IMR-90 (cell line): ENCODE measurements at regions not wholly inside any gene's neighbourhood (a gene's known extent, or its start where the extent isn't known, plus 50 kb on each side); places are given as distances from the start of the nearest gene placed in this dataset.

Experiments used
- FOS ChIP-seq: fragments of 150-350 bp; IDR thresholded peaks from 2 replicates; pipeline ENCODE4 v1.6.1; 2016; ENCODE audit warnings: low read depth, low read length
- MAZ ChIP-seq: IDR thresholded peaks from 2 replicates; pipeline ENCODE4 v1.6.1; 2012; ENCODE audit warnings: low read depth, mild to moderate bottlenecking, low read length, improper control_type of control experiment, moderate library complexity, borderline replicate concordance
- POLR2A ChIP-seq: IDR thresholded peaks from 2 replicates; pipeline ENCODE4 v1.6.1; 2012; ENCODE audit warnings: mild to moderate bottlenecking, low read depth, low read length
- RAD21 ChIP-seq: IDR thresholded peaks from 2 replicates; pipeline ENCODE4 v1.6.1; 2012; ENCODE audit warnings: low read length, improper control_type of control experiment
- RCOR1 ChIP-seq: IDR thresholded peaks from 2 replicates; pipeline ENCODE4 v1.6.1; 2012; ENCODE audit warnings: mild to moderate bottlenecking, low read length, improper control_type of control experiment; ENCODE audit not compliant: insufficient replicate concordance
- TF ChIP-seq, protein P1 (sequence below): conservative IDR thresholded peaks from 2 replicates; pipeline ENCODE4 v1.5.1; 2012; ENCODE audit warnings: mild to moderate bottlenecking, low read depth, low read length, improper control_type of control experiment

DNA sequence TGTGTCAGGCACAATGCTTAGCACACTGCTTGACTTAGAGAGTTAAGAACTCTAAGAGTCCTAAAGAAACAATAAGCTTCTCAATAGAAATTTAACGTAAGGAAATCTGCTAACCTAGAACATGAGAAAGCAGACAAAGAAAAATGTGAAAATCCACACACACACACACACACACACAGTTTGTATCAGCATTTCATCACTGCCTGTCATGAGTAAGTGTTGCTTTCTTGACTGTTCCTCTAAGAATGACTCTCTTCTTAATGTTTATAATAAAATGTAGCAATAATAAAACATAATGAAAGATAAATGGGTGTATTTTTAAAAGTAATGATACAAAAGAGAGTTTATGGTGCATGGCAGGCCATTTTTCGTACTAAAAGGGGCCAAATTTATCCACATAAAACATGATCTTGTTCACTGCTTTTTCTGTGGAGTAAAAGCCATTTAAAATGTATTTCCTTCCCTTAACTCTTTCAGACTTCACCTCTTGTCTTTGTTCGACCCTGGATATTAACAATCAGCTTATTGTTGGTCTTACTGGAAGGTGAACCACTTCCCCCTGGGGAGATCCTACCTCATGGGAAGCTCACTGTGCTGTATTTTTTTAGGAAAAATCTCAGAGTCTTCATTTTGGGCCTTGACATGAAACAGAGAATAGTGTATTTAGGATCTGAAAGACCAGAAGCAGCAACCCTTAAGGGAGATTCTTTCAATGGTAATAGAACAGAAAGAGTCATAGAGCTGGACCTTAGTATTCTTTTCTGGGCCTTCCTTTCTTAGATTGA is 107.3 kb upstream of the ANKRD55 start:
- TF ChIP-seq RCOR1 (no peak), RAD21 (no peak), POLR2A (no peak), FOS (0 out of 2 replicates have a peak, but pooled peaks have one; percentile 20), MAZ (no peak)
- TF ChIP-seq, protein P1, sequence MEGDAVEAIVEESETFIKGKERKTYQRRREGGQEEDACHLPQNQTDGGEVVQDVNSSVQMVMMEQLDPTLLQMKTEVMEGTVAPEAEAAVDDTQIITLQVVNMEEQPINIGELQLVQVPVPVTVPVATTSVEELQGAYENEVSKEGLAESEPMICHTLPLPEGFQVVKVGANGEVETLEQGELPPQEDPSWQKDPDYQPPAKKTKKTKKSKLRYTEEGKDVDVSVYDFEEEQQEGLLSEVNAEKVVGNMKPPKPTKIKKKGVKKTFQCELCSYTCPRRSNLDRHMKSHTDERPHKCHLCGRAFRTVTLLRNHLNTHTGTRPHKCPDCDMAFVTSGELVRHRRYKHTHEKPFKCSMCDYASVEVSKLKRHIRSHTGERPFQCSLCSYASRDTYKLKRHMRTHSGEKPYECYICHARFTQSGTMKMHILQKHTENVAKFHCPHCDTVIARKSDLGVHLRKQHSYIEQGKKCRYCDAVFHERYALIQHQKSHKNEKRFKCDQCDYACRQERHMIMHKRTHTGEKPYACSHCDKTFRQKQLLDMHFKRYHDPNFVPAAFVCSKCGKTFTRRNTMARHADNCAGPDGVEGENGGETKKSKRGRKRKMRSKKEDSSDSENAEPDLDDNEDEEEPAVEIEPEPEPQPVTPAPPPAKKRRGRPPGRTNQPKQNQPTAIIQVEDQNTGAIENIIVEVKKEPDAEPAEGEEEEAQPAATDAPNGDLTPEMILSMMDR: no peak
